Fibroblast of pulmonary artery (primary cell): ENCODE measurements at regions not wholly inside any gene's neighbourhood (a gene's known extent, or its start where the extent isn't known, plus 50 kb on each side); places are given as distances from the start of the nearest gene placed in this dataset.

Source experiments
- DNase-seq: peaks from one replicate; pipeline ENCODE4 v3.0.0-alpha.2; 2010; ENCODE audit warnings: low read depth
- H3K4me3 ChIP-seq: replicated peaks from 2 replicates; pipeline ENCODE4 v1.5.1; 2011; ENCODE audit warnings: low read depth, mild to moderate bottlenecking, control low read depth, low read length, moderate library complexity
- TF ChIP-seq, protein P1 (sequence below): IDR thresholded peaks from 2 replicates; pipeline ENCODE4 v1.5.1; 2011; ENCODE audit warnings: mild to moderate bottlenecking, control low read depth, low read length, inconsistent platforms; ENCODE audit errors: missing control alignments

GRCh38 chr11:43579171-43579918, 101.2 kb upstream of the HSD17B12 start:
- peak; percentile 28 for DNase-seq
- peak overlapping the region; percentile 52 for H3K4me3 ChIP-seq
- TF ChIP-seq, protein P1, sequence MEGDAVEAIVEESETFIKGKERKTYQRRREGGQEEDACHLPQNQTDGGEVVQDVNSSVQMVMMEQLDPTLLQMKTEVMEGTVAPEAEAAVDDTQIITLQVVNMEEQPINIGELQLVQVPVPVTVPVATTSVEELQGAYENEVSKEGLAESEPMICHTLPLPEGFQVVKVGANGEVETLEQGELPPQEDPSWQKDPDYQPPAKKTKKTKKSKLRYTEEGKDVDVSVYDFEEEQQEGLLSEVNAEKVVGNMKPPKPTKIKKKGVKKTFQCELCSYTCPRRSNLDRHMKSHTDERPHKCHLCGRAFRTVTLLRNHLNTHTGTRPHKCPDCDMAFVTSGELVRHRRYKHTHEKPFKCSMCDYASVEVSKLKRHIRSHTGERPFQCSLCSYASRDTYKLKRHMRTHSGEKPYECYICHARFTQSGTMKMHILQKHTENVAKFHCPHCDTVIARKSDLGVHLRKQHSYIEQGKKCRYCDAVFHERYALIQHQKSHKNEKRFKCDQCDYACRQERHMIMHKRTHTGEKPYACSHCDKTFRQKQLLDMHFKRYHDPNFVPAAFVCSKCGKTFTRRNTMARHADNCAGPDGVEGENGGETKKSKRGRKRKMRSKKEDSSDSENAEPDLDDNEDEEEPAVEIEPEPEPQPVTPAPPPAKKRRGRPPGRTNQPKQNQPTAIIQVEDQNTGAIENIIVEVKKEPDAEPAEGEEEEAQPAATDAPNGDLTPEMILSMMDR, result peak; percentile 35

GRCh38 chr11:43579919-43580276, 100.6 kb upstream of the HSD17B12 start:
- TF ChIP-seq, protein P1, result no peak
- DNase-seq, result no peak
- H3K4me3 ChIP-seq, result peak overlapping the region; percentile 52

- DNase-seq, result no peak
- peak overlapping the region; percentile 14 for H3K4me3 ChIP-seq
- TF ChIP-seq, protein P1, result no peak
These were observed 99.7 kb upstream of the HSD17B12 start for GRCh38 chr11:43580735-43581369.

DNA sequence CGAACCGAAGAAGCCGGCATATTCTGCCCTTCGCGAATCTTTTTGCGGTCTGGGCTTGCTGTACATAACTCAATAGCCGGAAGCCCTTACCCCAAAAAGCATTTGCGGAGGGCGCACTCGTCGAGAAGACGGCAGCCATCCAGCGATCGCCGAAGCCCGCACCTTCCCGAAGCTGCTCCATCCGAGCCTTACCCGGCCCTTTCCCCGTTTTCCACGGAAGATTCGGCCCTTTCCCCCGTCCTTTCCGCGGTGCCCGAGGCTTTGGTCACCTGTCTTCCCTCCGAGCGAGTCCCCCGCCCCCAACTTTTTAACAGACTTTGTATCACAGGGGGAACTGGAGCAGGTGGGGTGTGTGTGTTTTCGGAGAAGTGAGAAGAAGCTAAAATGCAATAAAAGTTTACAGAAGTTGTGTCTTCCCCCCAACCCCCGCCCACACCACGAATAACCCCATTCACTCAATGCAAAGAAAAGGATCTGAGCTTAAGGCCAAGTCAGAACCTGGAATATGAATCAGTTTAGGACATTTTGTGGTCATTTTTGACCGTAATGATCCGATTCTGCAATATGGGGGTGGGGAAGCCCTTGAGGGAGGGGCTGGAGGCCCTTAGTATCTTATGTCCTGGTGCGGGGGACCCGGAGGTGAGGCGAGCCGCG, 99.0 kb upstream of the HSD17B12 start:
- no peak overlapping the region for H3K4me3 ChIP-seq
- TF ChIP-seq, protein P1, result no peak
- DNase-seq, result no peak

- TF ChIP-seq, protein P1, result no peak
- DNase-seq, result no peak
- H3K4me3 ChIP-seq, result no peak overlapping the region
These were observed 98.3 kb upstream of the HSD17B12 start for GRCh38 chr11:43582024-43582862.

DNA sequence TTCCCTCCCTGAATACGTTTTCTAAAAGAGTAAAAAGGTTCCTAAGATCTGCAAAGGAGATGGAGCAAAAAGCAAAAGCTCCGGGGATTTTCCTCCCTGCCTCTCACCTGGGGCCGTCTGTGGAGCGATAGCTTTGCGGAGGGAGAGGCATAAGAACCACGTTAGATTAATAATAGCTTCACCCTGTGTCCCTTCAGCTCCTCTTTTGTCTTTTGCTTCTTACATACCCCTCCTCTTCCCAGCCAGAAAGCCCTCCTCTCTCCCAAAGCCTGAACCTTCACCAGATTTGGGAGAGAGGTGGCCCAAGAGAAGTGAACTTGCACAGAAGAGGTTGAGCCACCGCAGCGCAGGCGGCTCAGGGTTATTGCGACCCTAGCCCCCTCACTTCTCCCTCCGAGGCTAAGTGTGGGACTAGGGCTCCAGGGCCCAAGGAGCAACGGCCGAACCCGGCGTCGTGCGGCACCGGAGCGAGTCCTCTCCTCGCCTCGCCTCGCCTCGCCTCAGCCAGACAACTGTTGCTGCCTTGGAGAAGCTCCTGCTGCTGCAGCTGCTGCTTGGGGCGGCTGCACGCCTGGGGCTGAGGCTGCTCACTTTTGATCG, 97.6 kb upstream of the HSD17B12 start:
- TF ChIP-seq, protein P1, result no peak
- no peak overlapping the region for H3K4me3 ChIP-seq
- DNase-seq, result no peak
